Body of pancreas (tissue), 4 donors: ENCODE measurements at regions not wholly inside any gene's neighbourhood (a gene's known extent, or its start where the extent isn't known, plus 50 kb on each side); places are given as distances from the start of the nearest gene placed in this dataset.

Source experiments
- CTCF ChIP-seq, 7 experiments: fragments of 450-650 bp in 4 of 7; fragments of 200-600 bp in 3 of 7; sonication (generic) in 3 of 7; IDR thresholded peaks; one replicate each; pipeline ENCODE4 v1.5.1; 2016 to 2019; ENCODE audit warnings: antibody characterized with exemption in 7 of 7
- POLR2A ChIP-seq, 3 donors: fragments of 450-650 bp; IDR thresholded peaks; one replicate each; pipeline ENCODE4 v1.6.1; 2016; ENCODE audit warnings: antibody characterized with exemption in 3 of 3, mild to moderate bottlenecking in 2 of 3

DNA sequence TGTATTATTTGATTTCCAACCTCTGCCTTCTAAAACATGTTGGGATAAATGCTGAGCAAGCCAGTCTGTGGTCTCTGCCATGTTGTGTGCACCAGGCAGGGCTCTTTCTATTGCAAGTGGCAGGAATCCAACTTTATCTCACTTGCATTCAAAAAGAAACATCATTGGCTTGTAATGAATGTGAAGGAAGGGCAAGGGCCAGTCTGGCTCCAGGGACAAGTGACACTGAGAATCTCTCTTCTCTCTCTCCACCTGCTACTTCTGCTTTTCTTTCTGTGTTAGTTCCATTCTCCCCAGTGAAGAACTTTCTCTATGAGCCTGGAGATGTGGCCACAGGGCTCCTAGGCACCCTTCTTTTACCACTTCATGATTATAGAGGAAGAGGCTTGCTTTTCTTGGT lies 329.9 kb upstream of the NCAM1 start:
- TF ChIP-seq CTCF (IDR thresholded peaks at IDR 0.05) (no peak), POLR2A (IDR thresholded peaks at IDR 0.05) (no peak)
